ENCODE measurements at regions not wholly inside any gene's neighbourhood (a gene's known extent, or its start where the extent isn't known, plus 50 kb on each side); places are given as distances from the start of the nearest gene placed in this dataset.

DNA sequence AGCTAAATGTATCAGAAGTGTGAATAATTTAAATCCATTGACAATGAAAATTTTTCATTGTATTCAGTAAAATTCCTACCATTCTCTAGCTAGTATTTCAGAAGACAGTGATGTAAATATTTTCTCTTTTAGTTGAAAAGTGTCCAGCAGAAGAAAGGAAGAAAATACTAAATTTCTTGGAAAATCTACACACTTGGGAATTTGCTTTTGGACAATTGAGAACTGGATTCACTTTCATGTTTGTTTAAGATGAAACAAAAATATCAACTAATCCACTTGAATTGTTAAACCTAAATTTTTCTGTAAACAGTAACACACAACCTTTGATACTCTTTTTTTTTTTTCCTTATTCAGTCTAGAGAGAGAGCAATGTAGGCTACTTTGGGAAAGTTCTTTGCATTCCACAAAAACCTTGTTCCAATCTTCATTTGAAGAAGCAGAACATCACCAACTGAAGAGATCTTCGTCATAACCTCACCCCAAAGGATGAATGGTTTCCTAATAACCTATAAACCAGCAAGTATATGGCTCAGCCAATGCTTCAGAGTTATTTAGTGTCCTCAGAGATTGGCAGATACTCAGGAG is 155.1 kb upstream of the GORAB start:
- H3K9me3 ChIP-seq, result no peaks in the 10 kb centered on the region
- WGBS, 2 donors, result 0% methylated on average over 1 of the region's 1 CpG
- H3K4me1 ChIP-seq, result peaks cover 0 to 10% (median 0%) of the 10 kb centered on the region in 4 donors
- no peak for DNase-seq (ENCODE audit: low spot score in 2 of 2)
- H3K36me3 ChIP-seq, result no peaks in the 10 kb centered on the region
- no peaks in the 10 kb centered on the region for H3K27me3 ChIP-seq
- no peak overlapping the region for H3K27ac ChIP-seq
- H3K4me3 ChIP-seq, result no peak overlapping the region
- TF ChIP-seq, protein P1, sequence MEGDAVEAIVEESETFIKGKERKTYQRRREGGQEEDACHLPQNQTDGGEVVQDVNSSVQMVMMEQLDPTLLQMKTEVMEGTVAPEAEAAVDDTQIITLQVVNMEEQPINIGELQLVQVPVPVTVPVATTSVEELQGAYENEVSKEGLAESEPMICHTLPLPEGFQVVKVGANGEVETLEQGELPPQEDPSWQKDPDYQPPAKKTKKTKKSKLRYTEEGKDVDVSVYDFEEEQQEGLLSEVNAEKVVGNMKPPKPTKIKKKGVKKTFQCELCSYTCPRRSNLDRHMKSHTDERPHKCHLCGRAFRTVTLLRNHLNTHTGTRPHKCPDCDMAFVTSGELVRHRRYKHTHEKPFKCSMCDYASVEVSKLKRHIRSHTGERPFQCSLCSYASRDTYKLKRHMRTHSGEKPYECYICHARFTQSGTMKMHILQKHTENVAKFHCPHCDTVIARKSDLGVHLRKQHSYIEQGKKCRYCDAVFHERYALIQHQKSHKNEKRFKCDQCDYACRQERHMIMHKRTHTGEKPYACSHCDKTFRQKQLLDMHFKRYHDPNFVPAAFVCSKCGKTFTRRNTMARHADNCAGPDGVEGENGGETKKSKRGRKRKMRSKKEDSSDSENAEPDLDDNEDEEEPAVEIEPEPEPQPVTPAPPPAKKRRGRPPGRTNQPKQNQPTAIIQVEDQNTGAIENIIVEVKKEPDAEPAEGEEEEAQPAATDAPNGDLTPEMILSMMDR (IDR thresholded peaks at IDR 0.05), result no peak
- TF ChIP-seq EP300 (IDR thresholded peaks at IDR 0.05), result no peak
- TF ChIP-seq POLR2A (IDR thresholded peaks at IDR 0.05), result no peak

DNA sequence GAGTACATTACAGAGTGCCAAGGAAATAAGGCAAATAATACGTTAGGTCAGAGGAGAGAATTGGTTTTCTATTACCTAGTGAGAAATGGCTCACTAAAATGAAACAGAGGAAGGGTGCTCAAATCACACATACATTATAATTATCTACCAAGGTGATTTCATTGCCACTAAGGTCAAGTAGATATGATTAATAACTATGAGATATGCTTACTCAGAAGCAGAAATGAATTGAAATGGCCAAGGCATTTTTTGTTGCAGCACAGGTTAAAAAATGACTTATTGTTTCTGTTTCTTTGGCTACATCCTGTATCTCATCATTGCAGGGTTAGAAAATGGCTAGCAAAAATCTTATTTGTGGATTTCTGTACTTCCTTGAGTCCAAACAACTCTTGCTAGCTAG is 154.5 kb upstream of the GORAB start:
- no peaks in the 10 kb centered on the region for H3K9me3 ChIP-seq
- DNase-seq (ENCODE audit: low spot score in 2 of 2), result no peak
- TF ChIP-seq EP300 (IDR thresholded peaks at IDR 0.05), result no peak
- TF ChIP-seq, protein P1 (IDR thresholded peaks at IDR 0.05), result no peak
- no peak for TF ChIP-seq POLR2A (IDR thresholded peaks at IDR 0.05)
- 68 to 72% methylated on average over 1 of the region's 1 CpG for whole genome bisulfite sequencing, 2 donors
- no peak overlapping the region for H3K27ac ChIP-seq
- H3K4me1 ChIP-seq, result peaks cover 0 to 10% (median 0%) of the 10 kb centered on the region in 4 donors
- H3K36me3 ChIP-seq, result no peaks in the 10 kb centered on the region
- H3K27me3 ChIP-seq, result no peaks in the 10 kb centered on the region
- H3K4me3 ChIP-seq, result no peak overlapping the region

DNA sequence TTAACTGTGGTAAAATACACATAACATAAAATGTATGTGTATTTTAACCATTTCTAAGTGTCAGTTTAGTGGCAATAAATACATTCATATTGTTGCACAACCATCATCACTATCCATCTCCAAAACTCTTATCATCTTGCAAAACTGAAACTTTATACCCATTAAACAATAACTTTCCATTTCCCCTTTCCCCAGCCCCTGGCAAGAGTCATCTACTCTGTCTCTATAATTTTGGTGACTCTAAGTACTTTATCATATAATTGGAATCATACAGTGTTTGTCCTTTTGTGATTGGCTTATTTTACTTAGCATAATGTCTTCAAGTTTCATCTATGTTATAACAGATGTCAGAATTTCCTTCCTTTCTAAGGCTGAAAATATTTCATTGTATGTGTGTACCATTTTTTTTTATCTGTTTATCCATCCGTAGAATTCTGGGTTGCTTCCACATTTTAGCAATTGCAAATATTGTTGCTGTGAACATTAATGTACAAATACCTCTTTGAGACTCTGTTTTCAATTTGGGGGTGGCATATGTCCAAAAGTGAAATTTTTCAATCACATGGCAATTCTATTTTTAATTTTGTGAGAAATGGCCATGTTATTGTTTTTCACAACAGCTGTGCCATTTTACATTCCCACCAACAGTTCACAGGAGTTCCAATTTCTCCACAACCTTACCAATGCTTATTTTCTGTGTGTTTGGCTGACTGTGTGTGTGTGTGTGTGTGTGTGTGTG is 153.9 kb upstream of the GORAB start:
- H3K27me3 ChIP-seq, result no peaks in the 10 kb centered on the region
- no peak overlapping the region for H3K4me3 ChIP-seq
- no peaks in the 10 kb centered on the region for H3K9me3 ChIP-seq
- no peak overlapping the region for H3K27ac ChIP-seq
- 5 to 10% methylated on average over 1 of the region's 1 CpG for WGBS, 2 donors
- no peak for DNase-seq (ENCODE audit: low spot score in 2 of 2)
- peaks cover 0 to 10% (median 0%) of the 10 kb centered on the region in 4 donors for H3K4me1 ChIP-seq
- TF ChIP-seq, protein P1 (IDR thresholded peaks at IDR 0.05), result no peak
- TF ChIP-seq EP300 (IDR thresholded peaks at IDR 0.05) (no peak), POLR2A (IDR thresholded peaks at IDR 0.05) (no peak)
- H3K36me3 ChIP-seq, result no peaks in the 10 kb centered on the region

DNA sequence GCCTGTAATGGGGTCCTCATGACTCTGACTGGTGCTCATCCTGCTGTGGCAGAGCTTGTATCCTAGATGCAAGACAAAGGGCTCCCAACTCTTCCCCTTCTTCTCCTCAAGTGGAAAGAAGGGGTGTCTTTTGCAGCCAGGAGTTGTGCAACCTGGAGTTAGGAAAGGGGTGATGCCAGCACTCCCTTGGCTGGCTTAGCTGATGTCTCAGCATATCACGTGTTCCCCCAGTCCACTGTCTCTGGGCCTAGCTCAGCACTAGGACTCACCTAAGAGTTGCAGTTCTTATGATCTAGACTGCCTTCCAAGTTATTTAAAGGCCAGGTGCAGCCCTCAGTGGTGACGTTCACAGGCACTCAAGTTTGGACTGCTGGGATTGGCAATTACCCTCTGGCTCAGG is 146.2 kb upstream of the GORAB start:
- Histone ChIP-seq H3K36me3 (no peaks in the 10 kb centered on the region), H3K27ac (no peak overlapping the region), H3K27me3 (no peaks in the 10 kb centered on the region), H3K9me3 (no peaks in the 10 kb centered on the region), H3K4me1 (no peaks in the 10 kb centered on the region), H3K4me3 (no peak overlapping the region)
- DNase-seq (ENCODE audit: low spot score in 2 of 2), result no peak
- WGBS, 2 donors, result 95 to 100% methylated on average over 2 of the region's 2 CpGs
- TF ChIP-seq POLR2A (IDR thresholded peaks at IDR 0.05) (no peak), EP300 (IDR thresholded peaks at IDR 0.05) (no peak)
- TF ChIP-seq, protein P1 (IDR thresholded peaks at IDR 0.05), result no peak

DNA sequence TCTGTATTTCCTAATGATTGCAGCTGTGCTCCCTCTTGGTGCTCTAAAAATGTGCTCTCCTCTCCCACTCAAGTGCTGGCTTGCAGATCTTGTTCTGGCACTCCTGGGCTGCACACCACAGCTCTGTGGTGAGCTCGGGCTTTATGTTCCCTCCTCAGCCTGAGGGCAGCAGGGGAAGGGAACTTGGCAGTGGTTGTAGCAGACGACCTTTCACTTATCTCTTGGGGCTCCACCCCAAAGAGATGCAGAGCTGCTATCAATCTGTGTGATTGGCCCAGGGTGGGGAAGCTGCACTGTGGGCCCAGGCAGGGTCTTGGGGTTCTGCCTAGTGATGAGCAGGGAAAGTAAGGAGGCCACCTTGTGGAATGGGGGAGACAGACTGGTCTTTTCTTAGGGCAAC is 143.5 kb upstream of the GORAB start:
- no peaks in the 10 kb centered on the region for H3K27me3 ChIP-seq
- 35 to 43% methylated on average over 2 of the region's 2 CpGs for whole genome bisulfite sequencing, 2 donors
- DNase-seq (ENCODE audit: low spot score in 2 of 2), result no peak
- peaks cover 0 to under 1% (median 0%) of the 10 kb centered on the region in 4 donors for H3K9me3 ChIP-seq
- no peaks in the 10 kb centered on the region for H3K36me3 ChIP-seq
- no peak for TF ChIP-seq POLR2A (IDR thresholded peaks at IDR 0.05)
- TF ChIP-seq, protein P1 (IDR thresholded peaks at IDR 0.05), result no peak
- TF ChIP-seq EP300 (IDR thresholded peaks at IDR 0.05), result no peak
- H3K27ac ChIP-seq, result no peak overlapping the region
- H3K4me3 ChIP-seq, result no peak overlapping the region
- H3K4me1 ChIP-seq, result no peaks in the 10 kb centered on the region

All from tibial nerve (tissue), 4 donors.